ENCODE measurements at regions not wholly inside any gene's neighbourhood (a gene's known extent, or its start where the extent isn't known, plus 50 kb on each side); places are given as distances from the start of the nearest gene placed in this dataset.
"Not testable (repeated sequence)": the region's sequence is repeated elsewhere in the genome, so short reads cannot be mapped to it uniquely, and the experiment has no call there.

- DNase-seq (no peak), ATAC-seq (no peak)
These were observed 91.3 kb upstream of the DCLK2 start for GRCh38 chr4:149986917-149987316.

DNA sequence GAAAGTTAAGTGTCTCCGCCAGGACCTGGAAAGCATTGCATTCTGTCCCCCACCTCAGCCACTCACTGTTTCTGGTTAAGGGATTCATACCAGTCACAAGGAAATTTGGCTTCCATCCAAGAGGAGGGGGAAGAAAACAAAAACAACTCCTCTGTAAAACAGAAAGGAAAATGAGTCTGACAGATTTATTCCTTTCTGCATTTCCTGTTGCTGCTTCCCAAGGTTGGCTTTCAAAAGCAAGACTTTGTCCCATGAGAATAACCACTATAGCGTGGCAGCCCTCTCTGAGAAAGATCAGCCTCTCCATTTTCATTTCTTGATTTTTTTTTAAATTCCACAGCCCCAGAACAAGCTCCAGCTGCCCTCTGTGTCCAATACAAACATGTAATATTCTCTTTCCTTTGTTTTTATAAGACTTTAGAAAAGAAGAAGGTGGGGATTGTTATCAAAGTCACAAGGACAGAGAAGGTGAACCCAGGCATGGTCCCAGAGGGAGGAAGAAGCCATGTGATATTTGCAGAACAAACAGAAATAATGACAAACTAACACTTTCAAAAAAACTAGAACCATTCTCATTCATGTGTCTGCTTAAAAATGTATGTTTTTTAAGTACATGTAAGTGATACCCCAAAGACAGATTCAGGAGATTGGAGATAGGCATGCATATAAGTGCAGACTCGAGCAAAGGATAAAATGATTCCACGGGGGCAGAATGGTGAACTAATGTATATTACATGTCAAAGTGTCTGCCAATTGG lies 90.7 kb upstream of the DCLK2 start:
- ATAC-seq (no peak), DNase-seq (no peak)

GRCh38 chr4:149988087-149988410 lies 90.2 kb upstream of the DCLK2 start:
- ATAC-seq (no peak), DNase-seq (no peak)

- ATAC-seq (no peak), DNase-seq (no peak)
These were observed 85.2 kb upstream of the DCLK2 start for GRCh38 chr4:149993030-149993429.

DNA sequence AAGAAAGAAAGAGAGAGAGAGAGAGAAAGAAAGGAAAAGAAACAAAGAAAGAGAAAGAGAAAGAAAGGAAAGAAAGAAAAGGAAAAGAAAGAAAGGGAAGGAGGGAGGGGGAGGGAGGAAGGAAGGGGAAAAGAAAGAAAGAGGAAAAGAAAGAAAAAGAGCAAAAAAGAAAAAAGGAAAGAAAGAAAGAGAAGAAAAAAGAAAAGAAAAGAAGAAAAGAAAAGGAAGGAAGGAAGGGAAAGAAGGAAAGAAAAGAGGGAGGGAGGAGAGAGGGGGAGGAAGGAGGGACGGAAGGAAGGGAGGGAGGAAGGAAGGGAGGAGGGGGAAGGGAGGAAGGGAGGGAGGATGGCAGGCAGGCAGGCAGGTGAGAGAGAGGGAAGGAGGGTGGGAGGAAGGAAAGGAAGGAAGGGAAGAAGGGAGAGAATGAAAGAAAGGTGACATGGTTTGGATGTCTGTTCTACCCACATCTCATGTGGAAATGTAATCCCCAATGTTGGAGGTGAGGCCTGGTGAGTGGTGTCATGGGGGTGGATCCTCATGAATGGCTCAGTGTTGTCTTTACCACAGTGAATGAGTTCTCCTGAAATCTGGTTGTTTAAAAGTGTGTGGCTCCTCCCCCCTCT lies 83.0 kb upstream of the DCLK2 start:
- ATAC-seq (no peak), DNase-seq (no peak)

- DNase-seq (no peak), ATAC-seq (no peak)
These were observed 80.3 kb upstream of the DCLK2 start for GRCh38 chr4:149997881-149998421.

- no peak for ATAC-seq
- DNase-seq = no peak
These were observed 78.7 kb upstream of the DCLK2 start for GRCh38 chr4:149999485-150000074.

DNA sequence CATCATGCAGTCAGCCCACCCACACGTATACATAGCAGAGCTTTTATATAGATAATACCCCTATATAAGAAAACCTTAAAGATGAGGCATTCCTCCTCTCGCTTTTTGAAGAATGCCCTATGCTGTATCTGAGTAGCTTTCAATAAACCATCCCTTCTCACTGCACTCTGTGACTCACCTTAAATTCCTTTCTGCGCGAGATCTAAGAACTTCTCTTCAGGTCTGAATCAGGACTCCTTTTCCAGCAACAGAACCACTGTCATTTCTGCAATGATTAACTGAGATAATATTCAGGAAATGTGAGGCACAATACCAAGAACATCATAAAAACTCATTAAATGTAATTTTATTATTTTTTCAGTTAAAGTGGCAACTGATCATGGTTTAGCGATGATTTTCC lies 76.4 kb upstream of the DCLK2 start:
- ATAC-seq (no peak), DNase-seq (no peak)

- DNase-seq (no peak), ATAC-seq (no peak)
These were observed 75.7 kb upstream of the DCLK2 start for GRCh38 chr4:150002561-150002960.

- ATAC-seq = no peak
- no peak for DNase-seq
These were observed 73.8 kb upstream of the DCLK2 start for GRCh38 chr4:150004481-150004880.

DNA sequence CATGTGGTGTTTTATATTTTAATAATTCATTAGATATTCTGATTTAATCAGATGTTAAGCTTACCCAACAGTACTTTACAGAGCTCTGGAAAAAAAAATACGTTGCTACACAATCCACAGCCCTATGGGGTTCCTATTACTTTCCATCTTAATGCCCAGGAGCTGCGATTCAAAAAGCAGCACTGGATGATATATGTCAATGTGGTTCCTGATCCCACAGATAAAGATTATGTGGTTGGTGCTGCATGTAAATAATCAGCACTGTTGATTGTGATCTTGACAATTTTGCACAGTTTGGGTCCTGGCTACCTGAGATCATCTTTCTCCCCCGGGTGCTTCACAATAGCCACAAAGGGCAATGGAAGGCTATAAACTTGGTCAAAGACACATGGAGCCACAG lies 72.7 kb upstream of the DCLK2 start:
- ATAC-seq (no peak), DNase-seq (no peak)

- DNase-seq (no peak), ATAC-seq (no peak)
These were observed 72.0 kb upstream of the DCLK2 start for GRCh38 chr4:150006197-150006596.

- no peak for DNase-seq
- ATAC-seq = no peak
These were observed 70.7 kb upstream of the DCLK2 start for GRCh38 chr4:150007512-150007911.

GRCh38 chr4:150008546-150008945 lies 69.7 kb upstream of the DCLK2 start:
- ATAC-seq = no peak
- no peak for DNase-seq

- DNase-seq = no peak
These were observed 68.7 kb upstream of the DCLK2 start for GRCh38 chr4:150009533-150009932.

DNA sequence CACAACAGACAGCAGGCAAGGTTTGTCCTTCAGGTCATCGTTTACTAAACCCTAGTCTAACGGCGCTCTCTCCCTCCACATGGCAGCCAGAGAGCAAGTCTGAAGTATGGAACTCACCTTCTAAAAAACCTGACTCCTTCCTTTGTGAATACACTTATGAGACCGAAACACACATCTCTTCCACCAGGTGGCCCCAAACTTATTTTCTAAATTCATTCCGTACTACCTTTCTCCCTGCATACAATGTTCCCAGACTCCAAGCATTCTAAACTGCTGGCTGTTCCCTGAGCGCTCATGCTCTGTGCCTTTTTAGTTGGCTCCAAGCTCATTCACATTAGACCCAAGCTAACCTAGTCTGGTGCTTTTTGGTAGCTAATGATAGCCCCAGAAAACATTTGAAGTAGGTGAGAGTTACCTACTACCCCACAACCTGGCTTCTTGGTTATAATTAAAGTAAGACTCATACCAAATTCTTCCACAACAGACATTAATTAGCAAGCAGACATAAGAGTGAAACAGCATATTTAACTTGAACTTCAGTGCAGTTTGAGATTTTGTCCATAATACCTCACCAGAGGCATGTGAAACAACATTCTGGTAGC lies 67.6 kb upstream of the DCLK2 start:
- DNase-seq = no peak
- no peak for ATAC-seq

More at GRCh38 chr4:150009533-150009932, 68.7 kb upstream of the DCLK2 start:
- no peak for ATAC-seq

GRCh38 chr4:150012851-150013360 lies 65.3 kb upstream of the DCLK2 start:
- ATAC-seq (no peak), DNase-seq (no peak)

GRCh38 chr4:150015910-150016309 lies 62.3 kb upstream of the DCLK2 start:
- not testable (repeated sequence) for ATAC-seq, DNase-seq

- not testable (repeated sequence) for ATAC-seq, DNase-seq
These were observed 61.6 kb upstream of the DCLK2 start for GRCh38 chr4:150016621-150017020.

DNA sequence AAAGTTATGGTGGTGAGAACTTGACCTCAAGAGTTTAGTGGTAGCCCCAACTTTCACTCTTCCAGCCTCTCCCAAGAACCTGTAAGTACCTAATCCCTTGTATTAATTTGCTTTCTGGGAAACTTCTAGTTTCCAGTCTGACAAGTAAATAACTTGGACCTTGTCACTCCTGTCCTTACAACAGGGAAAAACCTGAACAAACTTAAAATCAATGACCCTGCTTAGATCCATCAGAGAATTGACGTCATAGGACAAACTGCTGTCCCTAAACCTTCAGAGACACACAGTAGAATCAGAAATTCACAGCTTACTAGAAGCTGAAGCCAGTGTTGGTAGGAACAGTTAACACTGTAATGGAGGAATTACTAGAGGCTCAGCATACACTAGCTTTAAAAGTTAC lies 60.0 kb upstream of the DCLK2 start:
- ATAC-seq (no peak), DNase-seq (no peak)

GRCh38 chr4:150021483-150021882 lies 56.8 kb upstream of the DCLK2 start:
- no peak for ATAC-seq
- no peak for DNase-seq

- ATAC-seq (no peak), DNase-seq (no peak)
These were observed 54.8 kb upstream of the DCLK2 start for GRCh38 chr4:150023489-150023888.

GRCh38 chr4:150026987-150027386 lies 51.3 kb upstream of the DCLK2 start:
- not testable (repeated sequence) for ATAC-seq, DNase-seq
